Right cardiac atrium (tissue), 5 donors: ENCODE measurements at regions not wholly inside any gene's neighbourhood (a gene's known extent, or its start where the extent isn't known, plus 50 kb on each side); places are given as distances from the start of the nearest gene placed in this dataset.

ENCODE experiments used
- ATAC-seq, 2 donors: fragments of 200-7000 bp; cut with Tn5 transposase; one replicate each; pipeline versions ENCODE4 v1.8.0 to v1.9.1; 2020; ENCODE audit warnings: moderate library complexity in 2 of 2, mild to moderate bottlenecking in 1 of 2
- DNase-seq, 3 donors: peaks; one replicate each; pipeline ENCODE4 v3.0.0-alpha.2; 2020
- H3K27ac ChIP-seq: one replicate; pipeline ENCODE4 v1.5.1; 2013; ENCODE audit warnings: mild to moderate bottlenecking, low read length, control low read depth, moderate library complexity
- H3K27me3 ChIP-seq: one replicate; pipeline ENCODE4 v1.6.1; 2013; ENCODE audit not compliant: control insufficient read depth, insufficient read depth
- H3K4me1 ChIP-seq: one replicate; pipeline ENCODE4 v1.6.1; 2013; ENCODE audit warnings: low read length; ENCODE audit not compliant: control insufficient read depth, insufficient read depth
- H3K4me3 ChIP-seq: one replicate; pipeline ENCODE4 v1.5.1; 2013; ENCODE audit warnings: low read length, control low read depth
- H3K9me3 ChIP-seq: one replicate; pipeline ENCODE4 v1.6.1; 2013; ENCODE audit warnings: low read length; ENCODE audit not compliant: control insufficient read depth
- WGBS: extraction: QIAGEN DNeasy Blood & Tissue Kit; methylation state at CpG from one replicate; pipeline ENCODE4 v1.1.7; 2013; 5-methylcytosine and 5-hydroxymethylcytosine counted together
- intact Hi-C, 4 donors: fragments of 100-400 bp; cut with DNase I; formaldehyde crosslinking; loops; one replicate each; pipeline versions ENCODE4 v1.11.0 to v1.14.0; 2022 to 2023
- donor health status: healthy with polysubstance abuse.
- donor health status: DM: no; HTN: yes; CAD: no.
- donor health status: DM: no; HTN: no; CAD: no.
- donor health status: DM: no; HTN: yes; CAD: no; lungs with severe emphysema.
- donor health status: DM: yes; HTN: yes; CAD: no.

DNA sequence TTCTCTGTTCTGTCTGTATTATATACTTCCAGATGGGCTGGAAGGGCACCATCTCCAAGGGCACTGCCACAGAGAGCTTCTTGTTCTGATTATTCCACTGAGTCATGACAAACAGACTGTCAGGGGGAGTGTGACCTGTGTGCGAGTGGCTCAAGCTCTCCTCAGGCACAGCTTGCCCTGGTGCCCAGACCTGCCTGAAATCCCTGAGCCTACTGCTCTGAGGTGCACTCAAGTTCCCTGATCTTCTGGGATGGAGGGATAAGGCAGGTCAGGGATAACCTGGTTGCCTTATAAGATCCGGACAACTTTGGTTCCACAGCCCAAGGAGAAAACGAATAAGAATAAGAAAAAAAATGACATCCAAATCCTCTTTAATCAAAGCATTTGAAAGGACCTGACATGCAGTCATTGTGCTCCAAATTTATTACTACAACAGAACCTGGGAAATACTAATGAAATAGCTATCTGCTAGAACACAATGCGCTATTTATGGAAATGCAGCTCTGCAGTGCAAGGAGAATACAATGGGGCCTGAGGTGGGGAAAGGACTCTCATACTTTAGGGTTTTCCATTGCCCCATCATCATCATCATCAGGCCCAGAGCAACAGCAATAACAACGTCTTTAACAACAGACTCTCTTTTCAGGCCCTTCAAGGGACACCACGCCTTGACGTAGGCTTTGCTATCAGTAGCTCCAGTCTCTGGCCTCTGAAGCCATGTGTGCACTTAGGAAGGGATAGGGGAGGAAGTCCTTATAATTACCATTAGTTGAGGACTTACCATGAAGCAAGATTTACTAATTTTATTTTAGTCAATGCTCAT lies 217.1 kb upstream of the KIRREL3 start:
- H3K27ac ChIP-seq, result no peak overlapping the region
- H3K9me3 ChIP-seq, result no peaks in the 10 kb centered on the region
- peak; percentile 77 to 83 for ATAC-seq
- peak in 1 of 3 donors; percentile 38 for DNase-seq
- H3K4me1 ChIP-seq, result no peaks in the 10 kb centered on the region
- WGBS, result 64% methylated on average over 7 of the region's 7 CpGs
- intact Hi-C loops, result no loop called here
- H3K4me3 ChIP-seq, result no peak overlapping the region
- no peaks in the 10 kb centered on the region for H3K27me3 ChIP-seq

DNA sequence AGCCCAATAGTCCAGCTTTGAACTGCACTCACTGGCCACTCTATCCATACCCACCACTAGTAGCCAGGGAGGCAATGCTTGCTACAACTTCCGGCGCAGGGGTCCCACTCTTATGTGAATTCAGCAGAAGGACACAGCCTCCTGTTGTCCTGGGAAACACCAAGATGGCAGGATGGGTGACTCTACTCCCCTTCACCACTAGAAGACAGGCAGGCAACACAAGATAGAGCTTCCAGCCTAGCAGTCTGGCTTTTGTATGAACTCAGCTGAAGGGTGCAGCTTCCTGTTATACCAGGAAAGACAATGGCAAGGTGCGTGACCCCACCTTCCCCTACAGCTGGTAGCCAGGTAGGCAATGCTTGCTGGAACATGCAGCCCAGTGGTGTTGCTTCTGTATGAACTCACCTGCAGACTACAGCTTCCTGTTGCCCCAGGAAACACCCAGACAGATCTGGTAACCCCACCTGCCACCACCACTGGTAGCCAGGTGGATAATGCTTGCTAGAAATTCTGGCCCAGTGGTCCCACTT lies 205.2 kb upstream of the KIRREL3 start:
- H3K9me3 ChIP-seq, result no peaks in the 10 kb centered on the region

DNA sequence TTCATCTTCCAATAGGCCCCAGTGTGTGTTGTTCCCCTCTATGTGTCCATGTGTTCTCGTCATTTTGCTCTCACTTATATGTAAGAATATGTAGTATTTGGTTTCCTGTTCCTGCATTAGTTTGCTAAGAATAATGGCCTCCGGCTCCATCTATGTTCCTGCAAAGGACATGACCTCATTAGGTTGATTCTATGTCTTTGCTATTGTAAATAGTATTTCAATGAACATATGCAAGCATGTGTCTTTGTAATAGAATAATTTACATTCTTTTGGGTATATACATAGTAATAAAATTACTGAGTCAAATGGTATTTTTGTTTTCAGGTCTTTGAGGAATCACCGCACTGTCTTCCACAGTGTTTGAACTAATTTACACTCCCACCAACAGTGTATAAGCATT lies 202.9 kb upstream of the KIRREL3 start:
- 20% methylated on average over 3 of the region's 3 CpGs for WGBS
- intact Hi-C loops, result no loop called here
- ATAC-seq, result no peak
- no peaks in the 10 kb centered on the region for H3K9me3 ChIP-seq
- H3K4me3 ChIP-seq, result no peak overlapping the region
- H3K27me3 ChIP-seq, result no peaks in the 10 kb centered on the region
- DNase-seq, result no peak
- no peaks in the 10 kb centered on the region for H3K4me1 ChIP-seq
- no peak overlapping the region for H3K27ac ChIP-seq

More for the DNA sequence above, 205.2 kb upstream of the KIRREL3 start:
- ATAC-seq, result no peak
- intact Hi-C loops, result no loop called here
- Histone ChIP-seq H3K27ac (no peak overlapping the region), H3K27me3 (no peaks in the 10 kb centered on the region), H3K4me3 (no peak overlapping the region), H3K4me1 (no peaks in the 10 kb centered on the region)
- WGBS, result 94% methylated on average over 3 of the region's 3 CpGs
- no peak for DNase-seq

DNA sequence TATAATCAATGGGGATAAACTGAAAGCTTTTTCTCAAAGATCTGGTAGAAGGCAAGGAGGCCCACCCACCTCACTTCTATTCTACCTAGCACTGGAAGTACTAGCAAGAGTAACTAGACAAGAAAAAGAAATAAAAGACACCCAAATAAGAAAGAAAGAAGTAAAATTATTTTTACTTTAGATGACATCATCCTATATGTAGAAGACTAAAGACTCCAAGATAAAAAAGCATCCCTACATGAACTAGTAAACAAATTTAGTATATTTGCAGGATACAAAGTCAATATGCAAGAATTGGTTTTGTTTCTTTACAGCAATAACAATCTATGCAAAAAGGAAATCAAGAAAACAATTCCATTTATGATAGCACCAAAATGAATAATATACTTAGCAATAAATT lies 201.5 kb upstream of the KIRREL3 start:
- Histone ChIP-seq H3K27me3 (no peaks in the 10 kb centered on the region), H3K9me3 (no peaks in the 10 kb centered on the region), H3K4me3 (no peak overlapping the region), H3K4me1 (no peaks in the 10 kb centered on the region), H3K27ac (no peak overlapping the region)
- ATAC-seq (no peak), DNase-seq (no peak)
- intact Hi-C loops, result no loop called here

DNA sequence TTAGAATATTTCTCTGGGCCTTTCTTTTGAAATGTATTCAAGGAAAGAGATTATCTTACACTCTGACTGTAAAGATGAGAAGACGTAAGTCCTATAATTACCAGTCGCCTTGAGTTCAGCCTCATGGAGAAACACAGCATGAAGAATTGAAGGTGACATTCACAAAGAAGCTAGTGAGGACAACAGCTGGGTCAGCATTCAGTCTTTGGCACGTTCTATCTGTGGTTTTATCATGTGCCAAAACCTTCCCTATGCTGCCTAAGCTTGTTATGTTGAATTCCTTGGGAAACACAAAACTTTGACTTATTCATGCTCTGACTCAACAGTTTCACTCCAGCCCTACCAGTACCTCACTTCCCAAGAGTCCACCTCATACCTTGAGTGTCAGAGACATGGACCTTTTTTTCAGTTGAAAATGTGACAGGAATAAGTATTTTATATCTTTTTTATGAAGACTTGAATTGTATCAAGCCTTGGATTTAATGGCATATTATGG lies 198.8 kb upstream of the KIRREL3 start:
- no peak for ATAC-seq
- intact Hi-C loops, result no loop called here

DNA sequence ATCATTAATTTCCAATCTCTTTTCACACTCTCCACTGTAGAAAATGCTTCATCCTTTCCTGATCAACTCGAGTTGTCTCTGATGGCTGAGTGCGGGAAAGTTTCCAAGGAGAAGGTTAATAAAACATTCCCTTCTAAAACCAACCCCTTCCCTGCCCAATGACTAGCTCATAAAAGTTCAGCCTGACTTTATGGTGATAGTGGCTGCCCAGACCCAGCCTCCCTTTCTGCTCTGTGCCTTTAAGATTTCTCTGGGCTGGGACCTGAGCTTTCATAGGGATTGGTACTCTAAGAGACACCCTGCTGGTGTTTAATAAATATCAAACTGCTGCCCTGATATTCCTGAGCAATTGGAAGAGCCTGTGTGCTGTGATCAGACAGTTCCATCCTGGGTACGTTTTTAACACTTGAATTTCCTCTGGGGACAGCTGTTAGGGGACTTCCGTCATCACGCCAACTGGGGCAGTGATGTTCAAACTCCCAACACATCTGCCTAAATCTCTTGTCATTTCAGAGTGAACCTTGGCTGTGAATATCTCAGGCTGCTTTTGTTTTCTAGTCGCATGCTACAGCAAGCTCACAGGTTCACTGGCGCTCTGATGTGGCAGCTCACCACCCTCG lies 195.0 kb upstream of the KIRREL3 start:
- H3K9me3 ChIP-seq, result no peaks in the 10 kb centered on the region
- no peaks in the 10 kb centered on the region for H3K27me3 ChIP-seq
- H3K4me1 ChIP-seq, result no peaks in the 10 kb centered on the region
- H3K27ac ChIP-seq, result no peak overlapping the region
- intact Hi-C loops, result no loop called here
- no peak for DNase-seq
- ATAC-seq, result no peak
- 38% methylated on average over 8 of the region's 8 CpGs for WGBS
- H3K4me3 ChIP-seq, result no peak overlapping the region

More for the DNA sequence above, 198.8 kb upstream of the KIRREL3 start:
- Histone ChIP-seq H3K9me3 (no peaks in the 10 kb centered on the region), H3K27me3 (no peaks in the 10 kb centered on the region), H3K27ac (no peak overlapping the region), H3K4me1 (no peaks in the 10 kb centered on the region), H3K4me3 (no peak overlapping the region)
- DNase-seq, result no peak
- WGBS, result 60% methylated on average over 3 of the region's 3 CpGs

DNA sequence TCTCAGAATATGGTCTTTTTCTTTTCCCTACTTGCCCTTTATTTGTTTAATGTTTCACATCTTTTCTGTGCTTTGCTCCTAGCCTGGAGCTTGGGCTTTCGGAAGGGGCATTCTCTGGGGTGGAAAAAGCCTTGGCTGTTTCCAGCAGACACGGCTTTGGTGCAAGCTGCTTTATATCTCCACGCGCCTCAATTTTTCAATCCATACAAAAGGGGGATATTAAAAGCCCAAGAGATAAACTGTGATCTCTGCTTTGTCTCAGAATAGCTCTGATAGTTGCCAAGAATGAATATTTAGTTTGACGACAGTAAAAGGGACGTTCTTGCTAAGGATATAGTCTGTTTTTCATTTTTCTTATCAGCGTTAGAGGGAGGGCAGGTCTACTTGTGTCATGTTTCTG lies 194.0 kb upstream of the KIRREL3 start:
- 29% methylated on average over 7 of the region's 7 CpGs for WGBS
- H3K4me1 ChIP-seq, result no peaks in the 10 kb centered on the region
- no peaks in the 10 kb centered on the region for H3K9me3 ChIP-seq
- ATAC-seq (no peak), DNase-seq (no peak)
- H3K4me3 ChIP-seq, result no peak overlapping the region
- intact Hi-C loops, result no loop called here
- H3K27ac ChIP-seq, result no peak overlapping the region
- no peaks in the 10 kb centered on the region for H3K27me3 ChIP-seq

DNA sequence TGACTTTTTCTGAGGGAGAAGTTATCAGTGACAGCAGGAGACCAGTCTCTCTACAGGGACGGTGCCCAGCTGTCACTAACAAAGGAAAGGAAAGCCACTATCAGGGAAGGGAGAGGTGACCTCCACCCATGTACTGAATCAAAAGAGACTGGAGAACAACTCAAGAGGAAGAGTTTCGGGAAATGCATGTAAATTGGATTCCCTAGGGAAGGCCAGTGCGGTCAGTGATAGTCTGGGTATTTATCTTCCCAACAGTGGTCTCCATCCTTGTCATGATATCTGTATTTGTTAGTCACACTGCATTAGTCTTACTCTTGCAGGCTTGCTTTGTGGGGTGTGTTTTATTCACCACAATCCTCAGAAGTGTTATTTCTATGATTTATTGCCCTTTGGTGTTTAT lies 193.4 kb upstream of the KIRREL3 start:
- Histone ChIP-seq H3K27me3 (no peaks in the 10 kb centered on the region), H3K27ac (no peak overlapping the region), H3K4me1 (no peaks in the 10 kb centered on the region), H3K9me3 (no peaks in the 10 kb centered on the region), H3K4me3 (no peak overlapping the region)
- DNase-seq (no peak), ATAC-seq (no peak)
- 39% methylated on average over 3 of the region's 3 CpGs for WGBS
- intact Hi-C loops, result no loop called here

DNA sequence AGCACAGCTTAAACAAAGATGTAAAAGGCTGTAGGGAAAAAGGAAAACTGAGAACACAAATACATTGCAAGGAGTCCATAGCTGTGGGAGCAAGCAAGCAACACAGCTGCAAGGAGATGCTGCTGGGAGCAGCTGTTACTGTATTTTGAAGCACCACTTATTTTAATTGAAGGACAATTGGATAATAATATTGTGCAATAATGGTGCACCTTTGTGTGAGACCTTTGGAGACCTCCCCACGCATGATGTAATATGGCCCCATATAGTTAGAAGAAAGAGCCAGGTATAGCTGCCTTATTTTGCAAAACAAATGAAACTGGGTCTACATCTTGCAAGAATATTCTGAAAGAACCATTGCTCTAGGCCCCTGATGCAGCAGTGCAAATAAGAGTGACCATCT lies 191.1 kb upstream of the KIRREL3 start:
- H3K4me3 ChIP-seq, result no peak overlapping the region
- no peaks in the 10 kb centered on the region for H3K27me3 ChIP-seq
- DNase-seq (no peak), ATAC-seq (no peak)
- 83% methylated on average over 1 of the region's 1 CpG for WGBS
- intact Hi-C loops, result no loop called here
- no peak overlapping the region for H3K27ac ChIP-seq
- no peaks in the 10 kb centered on the region for H3K9me3 ChIP-seq
- H3K4me1 ChIP-seq, result no peaks in the 10 kb centered on the region

DNA sequence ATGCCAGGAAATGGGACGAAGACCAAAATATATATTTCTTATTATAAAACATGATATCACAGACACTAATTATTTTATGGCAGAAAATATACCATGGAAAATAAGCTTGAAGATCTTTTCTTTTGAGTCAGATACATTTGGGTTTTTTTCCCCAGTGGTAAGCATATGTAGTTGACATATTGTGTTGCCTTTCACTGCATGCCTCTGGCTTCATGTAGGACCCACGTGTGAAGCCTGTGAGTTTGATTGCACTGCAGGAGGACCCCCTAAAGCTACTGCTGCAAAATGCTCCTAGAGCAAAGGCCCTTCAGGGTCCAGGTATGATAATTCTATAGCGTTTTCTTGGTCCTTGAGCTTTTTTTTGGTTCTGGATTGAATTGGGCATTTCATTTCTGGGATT lies 190.7 kb upstream of the KIRREL3 start:
- Histone ChIP-seq H3K27me3 (no peaks in the 10 kb centered on the region), H3K27ac (no peak overlapping the region), H3K4me1 (no peaks in the 10 kb centered on the region), H3K9me3 (no peaks in the 10 kb centered on the region), H3K4me3 (no peak overlapping the region)
- intact Hi-C loops, result no loop called here
- DNase-seq (no peak), ATAC-seq (no peak)
- 59% methylated on average over 3 of the region's 3 CpGs for WGBS

DNA sequence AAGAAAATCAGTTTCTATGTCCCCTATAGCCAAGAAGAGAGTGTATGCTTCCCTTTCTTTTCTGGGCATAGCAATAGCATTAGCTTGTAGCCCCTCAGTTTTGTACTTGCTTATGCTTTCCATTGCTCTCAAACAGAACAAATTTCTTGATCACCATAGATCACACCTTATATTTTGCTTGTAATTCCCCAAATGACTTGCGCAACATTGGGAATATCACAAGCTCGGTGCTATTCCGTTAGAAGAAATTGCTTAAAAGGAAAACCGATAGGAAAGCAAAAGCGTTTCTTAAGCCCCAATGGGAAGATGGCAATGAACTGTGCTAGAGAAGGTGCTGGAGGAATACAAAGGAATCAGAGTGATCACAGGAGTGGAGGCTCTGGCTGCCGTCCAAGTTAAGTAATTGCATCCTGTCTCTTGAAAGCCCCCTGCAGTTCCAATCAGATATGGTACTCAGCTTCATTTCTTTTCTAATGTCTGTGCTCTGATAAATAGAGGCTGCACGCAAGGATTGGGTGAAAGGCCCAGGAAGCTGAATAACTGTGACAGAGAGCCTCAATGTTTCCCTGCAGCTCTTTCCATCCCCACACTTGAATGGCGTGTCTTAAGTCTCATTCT lies 182.1 kb upstream of the KIRREL3 start:
- H3K9me3 ChIP-seq, result no peaks in the 10 kb centered on the region
- DNase-seq, result no peak
- no peaks in the 10 kb centered on the region for H3K4me1 ChIP-seq
- no peak for ATAC-seq
- H3K4me3 ChIP-seq, result no peak overlapping the region
- 62% methylated on average over 8 of the region's 8 CpGs for WGBS
- H3K27me3 ChIP-seq, result no peaks in the 10 kb centered on the region
- H3K27ac ChIP-seq, result no peak overlapping the region
- intact Hi-C loops, result no loop called here
